Activated naive CD8-positive, alpha-beta T cell treated with anti-CD3 and anti-CD28 coated beads for 36 hours (primary cell): ENCODE measurements at regions not wholly inside any gene's neighbourhood (a gene's known extent, or its start where the extent isn't known, plus 50 kb on each side); places are given as distances from the start of the nearest gene placed in this dataset.

Experiments
- DNase-seq: peaks from one replicate; pipeline ENCODE4 v3.0.0; 2021
- H3K27ac Mint-ChIP-seq: one replicate; pipeline ENCODE4 v1.8.0; 2022; ENCODE audit warnings: mild to moderate bottlenecking, moderate library complexity, mixed read lengths
- H3K27me3 Mint-ChIP-seq: one replicate; pipeline ENCODE4 v1.8.0; 2022; ENCODE audit warnings: mild to moderate bottlenecking, mixed read lengths
- H3K36me3 Mint-ChIP-seq: one replicate; pipeline ENCODE4 v1.8.0; 2021; ENCODE audit warnings: mild to moderate bottlenecking, mixed read lengths
- H3K4me1 Mint-ChIP-seq: one replicate; pipeline ENCODE4 v1.8.0; 2021; ENCODE audit warnings: mixed read lengths
- H3K4me3 Mint-ChIP-seq: one replicate; pipeline ENCODE4 v1.8.0; 2022; ENCODE audit warnings: mild to moderate bottlenecking, moderate library complexity, mixed read lengths
- H3K9me3 Mint-ChIP-seq: one replicate; pipeline ENCODE4 v1.8.0; 2022; ENCODE audit warnings: mixed read lengths

DNA sequence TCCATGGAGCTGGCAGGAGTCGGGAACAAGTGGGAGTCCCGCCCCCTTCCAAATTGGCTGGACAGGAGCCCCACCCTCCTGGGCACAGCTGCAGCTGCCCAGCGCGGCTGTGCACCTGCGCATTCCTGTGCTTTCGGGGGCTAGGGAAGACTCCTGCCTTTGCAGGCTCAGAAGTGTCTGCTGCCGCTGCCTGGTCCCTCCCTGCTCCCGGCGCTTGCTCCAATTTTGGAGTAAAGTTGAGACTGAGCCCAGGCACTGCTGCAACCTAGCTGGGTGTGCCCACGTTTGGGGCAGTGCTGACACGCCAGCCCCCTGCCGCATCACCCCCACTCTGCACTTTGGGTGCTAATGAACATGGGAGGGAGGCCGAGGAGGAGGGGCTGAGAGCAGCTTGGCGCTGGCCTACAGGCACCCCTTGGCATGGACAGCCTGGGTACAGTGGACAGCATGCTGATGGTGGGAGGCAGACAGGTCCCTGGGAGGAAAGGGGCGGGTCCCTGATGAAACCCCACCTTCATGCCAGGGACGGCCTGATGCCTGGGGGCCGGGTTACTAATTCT lies 399.2 kb upstream of the CNTN4 start:
- H3K4me1 Mint-ChIP-seq: no peaks in the 10 kb centered on the region
- DNase-seq: no peak
- H3K27me3 Mint-ChIP-seq: no peaks in the 10 kb centered on the region
- H3K9me3 Mint-ChIP-seq: peaks cover 2% of the 10 kb centered on the region
- no peaks in the 10 kb centered on the region for H3K36me3 Mint-ChIP-seq
- H3K4me3 Mint-ChIP-seq: no peak overlapping the region
- H3K27ac Mint-ChIP-seq: no peak overlapping the region

DNA sequence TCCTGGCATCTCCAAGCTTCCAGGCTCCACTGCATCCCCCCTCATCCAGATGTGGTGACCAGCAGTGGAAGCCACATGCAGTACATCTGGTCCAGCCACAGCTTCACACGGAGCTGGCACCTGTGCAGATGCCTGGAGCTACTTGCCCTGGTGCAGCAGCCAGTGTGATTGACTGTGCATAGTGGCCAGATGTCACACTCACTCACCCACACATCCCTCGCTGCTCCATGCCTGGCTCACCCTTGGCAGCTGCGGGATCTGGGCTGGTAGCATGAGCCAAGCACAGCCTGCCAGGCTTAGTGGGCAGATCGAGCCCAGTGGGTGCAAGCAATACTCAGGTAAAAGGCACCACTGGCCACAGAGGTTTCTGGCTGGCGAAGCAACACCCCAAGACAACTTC lies 398.0 kb upstream of the CNTN4 start:
- H3K36me3 Mint-ChIP-seq: no peaks in the 10 kb centered on the region
- H3K9me3 Mint-ChIP-seq: peaks cover 2% of the 10 kb centered on the region
- H3K4me1 Mint-ChIP-seq: no peaks in the 10 kb centered on the region
- H3K27me3 Mint-ChIP-seq: no peaks in the 10 kb centered on the region
- no peak for DNase-seq
- H3K4me3 Mint-ChIP-seq: no peak overlapping the region
- no peak overlapping the region for H3K27ac Mint-ChIP-seq

DNA sequence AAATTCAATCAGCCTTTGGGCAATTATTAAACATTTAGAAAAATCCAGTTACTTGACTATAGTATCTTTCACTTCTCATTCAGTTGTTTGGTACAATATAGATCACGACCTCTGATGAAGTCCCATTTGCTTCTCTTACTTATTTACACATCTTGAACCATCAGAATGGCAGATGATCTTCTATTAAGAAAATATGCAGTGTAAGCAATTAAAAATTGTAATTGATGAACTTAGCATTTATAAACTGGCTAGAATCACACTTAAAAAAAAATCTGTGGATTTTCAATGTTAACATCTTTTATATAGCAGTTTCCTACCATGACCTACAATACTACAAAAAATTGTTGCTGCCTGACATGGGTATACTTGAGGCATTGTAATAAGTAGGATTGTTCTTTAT lies 395.5 kb upstream of the CNTN4 start:
- H3K27ac Mint-ChIP-seq: no peak overlapping the region
- no peaks in the 10 kb centered on the region for H3K27me3 Mint-ChIP-seq
- H3K36me3 Mint-ChIP-seq: no peaks in the 10 kb centered on the region
- H3K4me1 Mint-ChIP-seq: no peaks in the 10 kb centered on the region
- H3K9me3 Mint-ChIP-seq: peaks cover 8% of the 10 kb centered on the region
- H3K4me3 Mint-ChIP-seq: no peak overlapping the region
- no peak for DNase-seq

DNA sequence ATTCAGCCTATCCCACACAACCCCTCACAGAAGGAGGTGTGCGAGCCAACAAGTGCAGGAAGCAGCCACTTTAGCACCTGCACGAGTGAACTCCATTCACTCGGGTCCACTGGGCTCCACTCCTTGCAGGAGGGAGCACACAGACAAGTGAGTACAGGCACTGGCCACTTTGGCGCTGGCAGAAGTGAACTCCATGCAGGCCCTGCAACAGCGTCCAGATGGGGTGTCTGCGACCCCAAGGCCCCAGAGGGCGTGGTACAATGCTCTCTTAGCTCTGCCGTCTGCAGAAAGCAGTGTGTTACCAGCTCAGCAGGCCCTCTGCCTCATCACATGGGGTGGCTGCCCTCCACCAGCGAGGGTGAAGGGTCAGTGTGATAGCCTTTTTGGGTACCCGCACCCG lies 388.0 kb upstream of the CNTN4 start:
- no peak overlapping the region for H3K27ac Mint-ChIP-seq
- H3K4me1 Mint-ChIP-seq: no peaks in the 10 kb centered on the region
- no peak overlapping the region for H3K4me3 Mint-ChIP-seq
- H3K36me3 Mint-ChIP-seq: no peaks in the 10 kb centered on the region
- DNase-seq: no peak
- peaks cover 7% of the 10 kb centered on the region for H3K9me3 Mint-ChIP-seq
- no peaks in the 10 kb centered on the region for H3K27me3 Mint-ChIP-seq

DNA sequence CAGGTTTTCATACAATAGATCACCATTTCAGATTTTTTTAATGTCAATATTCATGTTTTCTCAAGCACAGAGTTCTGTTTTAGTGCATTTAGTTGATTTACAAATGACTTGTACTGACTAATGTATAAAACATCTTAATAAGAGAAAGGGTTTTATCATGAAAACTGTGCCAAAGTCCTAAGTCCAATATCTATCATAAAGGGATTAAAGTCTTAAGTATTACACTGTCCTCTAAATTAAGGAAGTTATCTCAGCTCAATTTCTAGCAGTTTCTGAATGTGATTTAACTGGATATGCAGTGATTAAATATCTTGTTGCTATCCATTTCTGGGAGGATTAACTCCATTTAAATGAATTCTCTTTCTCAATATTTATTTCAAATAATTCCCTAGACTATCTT lies 381.1 kb upstream of the CNTN4 start:
- Mint-ChIP-seq H3K27me3 (no peaks in the 10 kb centered on the region), H3K27ac (no peak overlapping the region), H3K4me1 (no peaks in the 10 kb centered on the region), H3K4me3 (no peak overlapping the region), H3K9me3 (peaks cover 1% of the 10 kb centered on the region), H3K36me3 (no peaks in the 10 kb centered on the region)
- no peak for DNase-seq

DNA sequence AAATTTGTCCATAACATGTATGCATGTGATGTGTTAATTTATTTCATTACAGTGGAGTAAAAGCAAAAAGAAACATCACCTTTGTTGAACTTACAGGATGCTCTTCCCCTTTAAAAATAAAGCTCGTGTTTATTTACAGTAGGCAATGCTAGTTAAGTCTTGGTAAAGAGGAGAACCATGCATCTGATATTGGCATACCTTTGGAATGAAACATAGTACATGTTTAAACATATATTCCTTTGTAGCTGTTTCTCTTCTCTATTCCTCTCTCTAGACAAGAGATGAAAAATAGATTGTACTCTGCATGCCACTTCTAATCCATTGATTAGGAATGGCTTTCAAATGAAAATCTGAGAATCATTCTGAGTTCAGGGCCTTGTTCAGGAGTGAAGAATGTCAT lies 374.9 kb upstream of the CNTN4 start:
- no peaks in the 10 kb centered on the region for H3K36me3 Mint-ChIP-seq
- no peaks in the 10 kb centered on the region for H3K4me1 Mint-ChIP-seq
- peaks cover 1% of the 10 kb centered on the region for H3K9me3 Mint-ChIP-seq
- DNase-seq: no peak
- H3K4me3 Mint-ChIP-seq: no peak overlapping the region
- H3K27ac Mint-ChIP-seq: no peak overlapping the region
- H3K27me3 Mint-ChIP-seq: no peaks in the 10 kb centered on the region

DNA sequence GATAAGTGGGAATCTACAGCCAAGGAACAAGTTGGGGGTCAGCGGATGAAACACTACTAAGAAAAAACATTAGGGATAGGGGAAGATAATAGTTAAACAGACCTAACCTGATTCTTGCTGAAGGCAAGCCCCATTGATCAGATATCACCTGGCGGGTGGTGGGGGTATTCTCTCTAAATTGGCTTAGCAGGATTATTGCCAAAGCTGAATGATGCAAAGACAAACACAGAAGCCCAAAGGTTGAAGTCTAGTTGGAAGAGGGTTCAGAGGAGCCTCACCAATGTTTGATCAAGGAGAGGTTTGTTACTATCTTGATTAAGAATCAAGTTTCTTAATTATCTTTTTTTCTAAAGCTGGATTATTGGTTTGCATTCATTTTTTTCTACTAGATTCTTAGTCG lies 371.9 kb upstream of the CNTN4 start:
- no peak overlapping the region for H3K27ac Mint-ChIP-seq
- H3K9me3 Mint-ChIP-seq: peaks cover 4% of the 10 kb centered on the region
- no peaks in the 10 kb centered on the region for H3K36me3 Mint-ChIP-seq
- H3K27me3 Mint-ChIP-seq: no peaks in the 10 kb centered on the region
- DNase-seq: no peak
- no peak overlapping the region for H3K4me3 Mint-ChIP-seq
- no peaks in the 10 kb centered on the region for H3K4me1 Mint-ChIP-seq

DNA sequence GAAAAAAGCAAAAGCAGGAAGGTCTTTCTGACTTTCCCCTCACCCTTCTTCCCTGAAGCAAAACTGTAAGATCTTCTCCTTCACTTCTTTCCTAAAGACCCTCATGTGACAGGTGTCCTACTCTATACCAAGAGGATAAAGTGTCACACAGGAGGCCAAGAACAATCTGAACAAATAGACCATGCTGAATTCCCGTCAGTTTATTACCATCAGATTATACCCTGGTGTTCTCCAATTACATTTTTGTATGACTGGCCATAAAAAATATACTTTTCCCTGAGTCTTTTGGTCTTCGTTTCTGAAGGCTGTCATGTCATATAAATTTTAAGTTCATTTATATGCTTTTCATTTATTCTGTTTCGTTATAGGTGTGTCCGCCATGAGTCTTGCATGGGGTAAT lies 371.4 kb upstream of the CNTN4 start:
- DNase-seq: no peak
- Mint-ChIP-seq H3K27ac (no peak overlapping the region), H3K4me1 (no peaks in the 10 kb centered on the region), H3K9me3 (peaks cover 4% of the 10 kb centered on the region), H3K36me3 (no peaks in the 10 kb centered on the region), H3K4me3 (no peak overlapping the region), H3K27me3 (no peaks in the 10 kb centered on the region)

DNA sequence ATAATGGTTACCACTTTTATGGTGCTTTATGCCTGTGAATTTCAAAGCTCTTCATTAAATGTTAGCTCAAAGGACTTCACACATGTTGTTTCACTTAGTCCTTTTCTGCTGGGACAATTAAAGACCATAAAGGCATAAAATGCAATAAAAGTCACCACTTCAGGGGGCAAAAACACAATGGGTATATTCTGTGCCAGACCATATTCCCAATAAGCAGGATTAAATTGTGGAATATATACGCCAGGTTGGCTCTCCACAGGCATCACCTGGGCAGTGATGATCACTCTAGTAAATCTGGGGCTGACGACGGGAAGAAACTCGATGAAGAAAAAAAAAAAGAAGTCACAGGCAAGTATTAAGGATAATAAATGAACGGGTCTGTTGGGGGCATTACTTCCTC lies 370.2 kb upstream of the CNTN4 start:
- no peaks in the 10 kb centered on the region for H3K4me1 Mint-ChIP-seq
- no peaks in the 10 kb centered on the region for H3K36me3 Mint-ChIP-seq

DNA sequence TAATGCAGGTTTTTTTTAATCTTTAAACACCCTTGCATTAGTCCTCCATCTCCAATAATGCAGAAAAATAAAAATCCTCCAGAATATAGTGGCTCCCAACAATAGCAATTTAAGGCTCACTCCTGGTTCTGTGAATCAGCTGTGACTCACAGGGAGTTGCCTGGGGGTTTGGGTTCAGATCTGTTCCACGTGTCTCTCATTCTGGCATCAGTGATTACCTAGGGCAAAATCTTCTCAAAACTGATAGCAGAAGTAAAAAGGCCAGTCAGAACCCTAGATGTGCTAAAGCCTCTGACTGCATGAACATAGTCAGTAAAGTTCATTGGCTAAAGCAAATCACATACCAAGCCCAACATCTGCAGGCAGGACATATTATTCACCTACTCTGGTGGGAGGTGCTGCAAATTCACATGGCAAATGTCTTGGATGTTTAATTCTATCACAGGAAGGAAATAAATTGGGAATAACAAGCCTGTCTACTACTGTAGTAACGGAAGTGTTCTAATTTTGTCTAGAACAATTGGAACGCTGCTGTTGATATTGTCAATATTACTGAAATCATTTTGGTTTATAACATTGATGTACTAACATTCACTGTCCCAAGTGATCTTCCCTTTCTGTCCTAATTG lies 364.1 kb upstream of the CNTN4 start:
- no peak for DNase-seq
- peaks cover 6% of the 10 kb centered on the region for H3K9me3 Mint-ChIP-seq
- H3K27ac Mint-ChIP-seq: no peak overlapping the region
- H3K4me1 Mint-ChIP-seq: no peaks in the 10 kb centered on the region
- no peaks in the 10 kb centered on the region for H3K36me3 Mint-ChIP-seq
- H3K4me3 Mint-ChIP-seq: no peak overlapping the region
- H3K27me3 Mint-ChIP-seq: no peaks in the 10 kb centered on the region

More for the DNA sequence above, 370.2 kb upstream of the CNTN4 start:
- H3K27ac Mint-ChIP-seq: no peak overlapping the region
- no peak for DNase-seq
- H3K4me3 Mint-ChIP-seq: no peak overlapping the region
- H3K27me3 Mint-ChIP-seq: no peaks in the 10 kb centered on the region
- peaks cover 4% of the 10 kb centered on the region for H3K9me3 Mint-ChIP-seq

DNA sequence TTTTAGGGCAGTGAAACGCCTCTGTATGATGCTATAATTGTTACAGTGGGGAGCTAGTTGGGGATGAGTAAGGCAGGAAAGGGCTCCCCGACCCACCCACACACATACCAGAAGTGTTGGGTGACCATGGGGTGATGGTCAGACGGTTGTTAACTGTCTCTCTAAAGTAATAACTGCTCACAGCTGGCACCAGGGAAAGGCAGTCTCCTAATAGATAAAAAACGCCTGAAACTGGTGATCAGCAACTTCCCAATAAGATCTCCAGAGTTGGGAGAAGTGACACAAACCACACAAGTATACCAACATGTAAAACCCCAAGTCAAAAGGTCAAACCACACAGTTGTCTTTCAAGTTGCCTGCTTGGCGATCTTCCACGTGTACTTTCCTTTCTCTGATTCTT lies 346.5 kb upstream of the CNTN4 start:
- H3K27ac Mint-ChIP-seq: no peak overlapping the region
- DNase-seq: no peak
- no peak overlapping the region for H3K4me3 Mint-ChIP-seq
- H3K36me3 Mint-ChIP-seq: no peaks in the 10 kb centered on the region
- peaks cover 4% of the 10 kb centered on the region for H3K9me3 Mint-ChIP-seq
- no peaks in the 10 kb centered on the region for H3K27me3 Mint-ChIP-seq
- H3K4me1 Mint-ChIP-seq: no peaks in the 10 kb centered on the region

DNA sequence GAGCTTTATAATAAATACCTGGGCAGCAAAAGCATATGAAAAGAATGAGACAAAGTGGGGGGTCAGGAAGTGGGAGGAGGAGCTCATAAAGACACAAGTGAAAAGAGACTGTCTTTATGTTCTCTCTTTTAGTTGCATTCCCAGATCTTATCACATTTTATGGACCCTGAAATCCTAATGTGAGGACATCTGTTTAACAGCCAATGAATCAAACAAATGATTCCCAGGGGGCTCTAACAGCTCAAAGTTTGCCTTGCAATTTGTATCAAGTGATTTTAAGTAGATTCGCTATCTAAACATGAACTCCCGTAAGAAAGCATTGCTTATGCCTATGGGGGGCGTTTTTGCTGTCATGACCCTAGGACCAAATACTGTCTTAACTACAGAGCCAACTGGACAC lies 332.3 kb upstream of the CNTN4 start:
- Mint-ChIP-seq H3K4me3 (no peak overlapping the region), H3K36me3 (no peaks in the 10 kb centered on the region), H3K27ac (no peak overlapping the region), H3K4me1 (no peaks in the 10 kb centered on the region), H3K27me3 (no peaks in the 10 kb centered on the region), H3K9me3 (peaks cover 3% of the 10 kb centered on the region)
- no peak for DNase-seq

DNA sequence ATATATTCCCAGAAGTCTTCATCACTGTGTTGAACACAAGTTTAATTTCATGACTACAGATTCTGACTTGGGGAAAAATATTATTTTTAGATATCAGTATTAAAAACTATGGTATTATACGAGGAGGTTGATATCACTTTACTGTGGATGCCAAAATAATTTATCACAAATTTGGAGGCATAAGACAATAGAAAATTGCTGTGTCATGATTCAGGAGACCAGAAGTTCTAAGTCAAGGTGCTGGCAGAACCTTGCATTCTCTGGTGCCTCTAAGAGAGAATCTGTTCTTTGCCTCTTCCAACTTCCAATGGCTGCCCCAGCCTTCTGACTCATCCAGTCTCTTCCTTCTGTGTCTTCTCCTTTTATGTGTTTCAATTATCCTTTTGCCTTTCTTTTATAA lies 325.0 kb upstream of the CNTN4 start:
- no peak for DNase-seq
- Mint-ChIP-seq H3K9me3 (peaks cover 1% of the 10 kb centered on the region), H3K27me3 (no peaks in the 10 kb centered on the region), H3K36me3 (no peaks in the 10 kb centered on the region), H3K4me3 (no peak overlapping the region), H3K27ac (no peak overlapping the region), H3K4me1 (no peaks in the 10 kb centered on the region)

DNA sequence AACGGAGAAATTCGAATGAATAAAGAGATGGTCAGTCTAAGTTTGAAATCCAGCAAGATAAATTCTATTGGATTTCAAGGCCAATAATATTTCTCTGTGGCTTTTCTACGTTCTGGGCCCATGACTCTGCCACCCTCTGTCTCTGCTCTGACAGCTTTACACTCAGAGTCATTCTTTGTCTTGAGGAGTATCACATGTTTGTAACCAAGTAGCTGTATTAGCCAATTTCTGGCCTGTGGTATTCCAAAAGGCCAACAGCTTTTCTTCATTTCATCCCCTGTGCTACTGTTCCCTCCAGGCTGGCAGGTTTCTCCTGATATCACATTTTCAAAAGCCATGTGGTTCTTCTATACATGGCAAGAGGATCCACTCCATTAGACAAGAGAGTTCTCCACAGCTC lies 324.1 kb upstream of the CNTN4 start:
- no peaks in the 10 kb centered on the region for H3K36me3 Mint-ChIP-seq
- no peaks in the 10 kb centered on the region for H3K4me1 Mint-ChIP-seq
- peaks cover 1% of the 10 kb centered on the region for H3K9me3 Mint-ChIP-seq
- no peak overlapping the region for H3K4me3 Mint-ChIP-seq
- no peaks in the 10 kb centered on the region for H3K27me3 Mint-ChIP-seq
- H3K27ac Mint-ChIP-seq: no peak overlapping the region
- no peak for DNase-seq

DNA sequence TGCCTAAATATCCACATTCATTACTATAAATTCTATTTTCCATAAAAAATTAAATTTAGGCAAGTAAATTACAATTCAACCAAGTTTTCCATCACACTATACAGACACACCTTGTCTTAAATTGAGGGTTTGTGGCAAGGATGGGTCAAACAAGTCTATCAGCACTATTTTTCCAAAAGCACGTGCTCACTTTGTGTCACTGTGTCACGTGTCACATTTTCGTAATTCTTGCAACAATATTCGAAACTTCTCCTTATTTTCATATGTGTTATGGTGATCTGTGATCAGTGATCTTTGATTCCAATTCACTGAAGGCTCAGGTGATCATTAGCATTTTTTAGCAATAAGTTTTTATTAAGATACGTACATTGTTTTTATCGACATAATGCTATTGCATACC lies 323.3 kb upstream of the CNTN4 start:
- Mint-ChIP-seq H3K36me3 (no peaks in the 10 kb centered on the region), H3K4me1 (no peaks in the 10 kb centered on the region), H3K4me3 (no peak overlapping the region), H3K9me3 (peaks cover 1% of the 10 kb centered on the region), H3K27me3 (no peaks in the 10 kb centered on the region), H3K27ac (no peak overlapping the region)
- no peak for DNase-seq

DNA sequence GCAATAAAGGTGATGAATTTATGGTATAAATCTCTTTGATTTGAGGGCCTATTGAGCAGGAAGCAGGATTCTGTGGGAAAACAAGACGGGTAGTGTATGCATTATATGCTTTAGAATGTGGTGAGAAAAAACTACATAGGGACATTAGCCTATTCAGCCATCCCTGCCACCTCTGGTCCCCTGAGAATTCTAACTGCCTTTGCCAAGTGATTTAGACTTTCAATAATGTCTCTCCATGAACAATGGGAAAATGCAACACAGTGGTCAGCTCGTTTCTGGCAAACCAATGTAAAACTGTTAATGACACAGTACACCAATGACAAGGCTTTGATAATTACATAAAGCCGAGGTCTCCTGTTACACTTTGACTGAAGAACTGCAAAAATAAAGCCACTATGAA lies 314.7 kb upstream of the CNTN4 start:
- Mint-ChIP-seq H3K27me3 (no peaks in the 10 kb centered on the region), H3K4me3 (no peak overlapping the region), H3K4me1 (no peaks in the 10 kb centered on the region), H3K27ac (no peak overlapping the region), H3K36me3 (no peaks in the 10 kb centered on the region), H3K9me3 (peaks cover 2% of the 10 kb centered on the region)
- DNase-seq: no peak
